ENCODE measurements at regions not wholly inside any gene's neighbourhood (a gene's known extent, or its start where the extent isn't known, plus 50 kb on each side); places are given as distances from the start of the nearest gene placed in this dataset.
"Not testable (repeated sequence)": the region's sequence is repeated elsewhere in the genome, so short reads cannot be mapped to it uniquely, and the experiment has no call there.

DNA sequence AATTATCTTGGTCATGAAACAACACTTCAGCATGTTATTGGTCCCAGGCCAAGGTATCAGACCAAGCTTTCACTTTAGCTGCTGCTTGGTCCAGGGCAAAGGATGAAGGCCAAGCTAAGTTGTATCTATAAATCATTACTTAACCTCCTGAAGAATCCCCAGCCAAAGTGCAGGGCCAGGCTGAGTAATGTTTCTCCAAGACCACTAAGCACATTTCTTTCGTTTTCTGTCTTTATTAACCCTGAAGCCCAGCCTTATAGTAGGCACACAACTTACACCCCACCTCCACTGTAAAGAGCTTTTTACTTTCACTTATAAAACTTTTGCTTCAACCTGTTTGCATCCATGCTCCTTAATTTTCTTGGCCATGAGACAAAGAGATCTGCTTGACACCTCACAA is 167.3 kb downstream of the RBMY1A1 start:
- intact Hi-C loops (cut with micrococcal nuclease); POLR2A ChIA-PET: not testable (repeated sequence)

DNA sequence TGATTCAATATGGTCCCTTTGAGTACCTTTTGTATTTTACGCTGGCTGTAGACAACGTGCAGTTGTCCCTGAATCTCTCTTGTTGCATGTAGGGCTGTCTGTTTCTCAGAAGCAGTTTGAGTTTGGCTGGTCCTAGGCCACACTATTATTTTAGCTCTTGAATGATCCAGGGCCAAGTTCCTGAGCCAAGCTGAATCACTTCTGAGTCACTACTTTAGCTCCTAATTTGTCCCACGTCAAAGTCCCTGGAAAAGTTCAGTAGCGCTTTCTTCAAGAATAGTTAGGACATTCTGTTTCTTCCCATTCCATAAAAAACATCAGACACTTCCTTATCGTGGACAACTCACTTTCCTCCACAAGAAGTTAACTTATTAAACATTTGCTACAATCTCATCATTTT is 168.2 kb downstream of the RBMY1A1 start:
- H3K4me3 Mint-ChIP-seq; DNase-seq; H3K36me3 Mint-ChIP-seq (ENCODE audit: low read depth); H3K9me3 Mint-ChIP-seq; CTCF ChIA-PET; H3K27me3 Mint-ChIP-seq; ATAC-seq; H3K27ac Mint-ChIP-seq; intact Hi-C loops (cut with micrococcal nuclease); H3K4me1 Mint-ChIP-seq (ENCODE audit: low read depth); POLR2A ChIA-PET: not testable (repeated sequence)

More for the DNA sequence above, 167.3 kb downstream of the RBMY1A1 start:
- H3K36me3 Mint-ChIP-seq (ENCODE audit: low read depth); ATAC-seq; DNase-seq; CTCF ChIA-PET; H3K27ac Mint-ChIP-seq; H3K9me3 Mint-ChIP-seq; H3K27me3 Mint-ChIP-seq; H3K4me1 Mint-ChIP-seq (ENCODE audit: low read depth); H3K4me3 Mint-ChIP-seq: not testable (repeated sequence)

DNA sequence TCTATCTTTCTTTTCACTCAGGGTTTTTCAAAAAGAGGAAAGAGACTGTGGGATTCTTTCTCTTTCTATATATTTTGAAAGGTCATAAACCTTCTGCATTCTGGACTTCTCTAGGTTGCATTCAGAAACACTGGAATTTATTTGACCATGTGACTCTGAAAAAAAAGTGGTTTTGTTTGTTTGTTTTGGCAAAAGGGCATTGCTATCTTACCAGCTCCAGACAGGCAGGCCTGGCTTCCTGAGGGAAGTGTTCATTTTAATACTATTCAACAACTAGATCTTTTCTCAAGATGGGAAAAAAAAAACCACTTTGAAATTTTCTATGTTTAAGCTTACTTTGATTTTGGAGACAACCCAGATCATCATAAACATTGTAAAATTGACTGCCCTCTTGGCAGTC is 170.6 kb downstream of the RBMY1A1 start:
- DNase-seq (no peak), ATAC-seq (no peak)
- Mint-ChIP-seq H3K27me3 (no peaks in the 10 kb centered on the region), H3K9me3 (no peaks in the 10 kb centered on the region), H3K36me3 (ENCODE audit: low read depth) (no peaks in the 10 kb centered on the region), H3K4me3 (no peak overlapping the region), H3K27ac (no peak overlapping the region), H3K4me1 (ENCODE audit: low read depth) (no peaks in the 10 kb centered on the region)
- TF ChIP-seq, protein P1, sequence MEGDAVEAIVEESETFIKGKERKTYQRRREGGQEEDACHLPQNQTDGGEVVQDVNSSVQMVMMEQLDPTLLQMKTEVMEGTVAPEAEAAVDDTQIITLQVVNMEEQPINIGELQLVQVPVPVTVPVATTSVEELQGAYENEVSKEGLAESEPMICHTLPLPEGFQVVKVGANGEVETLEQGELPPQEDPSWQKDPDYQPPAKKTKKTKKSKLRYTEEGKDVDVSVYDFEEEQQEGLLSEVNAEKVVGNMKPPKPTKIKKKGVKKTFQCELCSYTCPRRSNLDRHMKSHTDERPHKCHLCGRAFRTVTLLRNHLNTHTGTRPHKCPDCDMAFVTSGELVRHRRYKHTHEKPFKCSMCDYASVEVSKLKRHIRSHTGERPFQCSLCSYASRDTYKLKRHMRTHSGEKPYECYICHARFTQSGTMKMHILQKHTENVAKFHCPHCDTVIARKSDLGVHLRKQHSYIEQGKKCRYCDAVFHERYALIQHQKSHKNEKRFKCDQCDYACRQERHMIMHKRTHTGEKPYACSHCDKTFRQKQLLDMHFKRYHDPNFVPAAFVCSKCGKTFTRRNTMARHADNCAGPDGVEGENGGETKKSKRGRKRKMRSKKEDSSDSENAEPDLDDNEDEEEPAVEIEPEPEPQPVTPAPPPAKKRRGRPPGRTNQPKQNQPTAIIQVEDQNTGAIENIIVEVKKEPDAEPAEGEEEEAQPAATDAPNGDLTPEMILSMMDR (IDR thresholded peaks at IDR 0.05) = no peak
- intact Hi-C loops (cut with micrococcal nuclease) = no loop called here
- POLR2A ChIA-PET = no interaction called here
- CTCF ChIA-PET = no interaction called here

DNA sequence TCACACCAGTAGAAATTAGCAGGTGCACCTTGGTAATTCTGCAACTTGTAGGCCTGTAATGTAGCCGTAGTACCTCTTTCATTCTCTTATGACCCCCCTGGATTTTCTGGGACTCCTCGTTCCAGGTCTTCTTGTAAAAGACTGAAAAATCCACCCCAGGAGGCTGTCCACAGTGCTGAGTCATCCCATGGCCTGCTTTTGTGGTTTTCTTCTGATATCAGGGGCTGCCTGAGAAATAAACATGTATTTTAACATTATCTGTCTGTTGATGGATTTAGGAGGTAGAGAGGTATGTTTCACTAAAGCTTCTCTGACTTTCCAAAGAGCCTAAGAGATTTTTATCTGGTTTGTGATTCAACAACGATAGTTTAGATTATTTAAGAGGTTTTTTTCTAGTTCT is 171.9 kb downstream of the RBMY1A1 start:
- H3K9me3 Mint-ChIP-seq; H3K27me3 Mint-ChIP-seq; H3K4me1 Mint-ChIP-seq (ENCODE audit: low read depth); ATAC-seq; intact Hi-C loops (cut with micrococcal nuclease); CTCF ChIA-PET; POLR2A ChIA-PET; DNase-seq; H3K36me3 Mint-ChIP-seq (ENCODE audit: low read depth); H3K27ac Mint-ChIP-seq; H3K4me3 Mint-ChIP-seq: not testable (repeated sequence)

DNA sequence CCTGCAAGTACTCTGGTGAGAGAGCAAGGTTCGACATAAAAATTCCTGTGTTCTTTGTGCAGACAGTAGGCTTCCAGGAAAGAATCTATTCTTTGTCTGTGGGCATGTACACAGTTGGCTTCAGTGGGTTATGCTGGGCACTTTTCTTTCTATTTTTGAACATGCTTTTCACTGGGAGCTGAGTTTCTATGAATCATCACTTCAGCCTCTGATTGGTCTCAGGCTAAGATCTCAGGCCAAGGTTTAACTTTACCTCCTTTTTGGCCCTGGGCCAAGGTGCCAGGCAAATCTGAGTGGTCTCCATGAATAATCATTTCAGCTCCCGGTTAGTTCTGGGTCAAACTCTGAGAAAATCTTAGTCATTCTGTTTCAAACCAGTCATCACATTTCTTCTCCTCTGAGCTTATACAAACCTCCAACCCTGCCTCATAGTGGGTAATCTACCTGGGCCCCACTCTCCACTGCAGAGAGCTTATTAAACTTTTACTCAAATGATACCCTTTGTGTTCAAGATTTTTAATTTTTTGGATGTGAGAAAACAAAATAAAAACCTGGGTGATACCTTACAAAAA is 158.8 kb downstream of the RBMY1D start:
- H3K9me3 Mint-ChIP-seq; CTCF ChIA-PET; H3K27ac Mint-ChIP-seq; H3K4me1 Mint-ChIP-seq (ENCODE audit: low read depth); H3K36me3 Mint-ChIP-seq (ENCODE audit: low read depth); intact Hi-C loops (cut with micrococcal nuclease); H3K4me3 Mint-ChIP-seq; POLR2A ChIA-PET; DNase-seq; H3K27me3 Mint-ChIP-seq: not testable (repeated sequence)
- peak; percentile 20 for ATAC-seq

DNA sequence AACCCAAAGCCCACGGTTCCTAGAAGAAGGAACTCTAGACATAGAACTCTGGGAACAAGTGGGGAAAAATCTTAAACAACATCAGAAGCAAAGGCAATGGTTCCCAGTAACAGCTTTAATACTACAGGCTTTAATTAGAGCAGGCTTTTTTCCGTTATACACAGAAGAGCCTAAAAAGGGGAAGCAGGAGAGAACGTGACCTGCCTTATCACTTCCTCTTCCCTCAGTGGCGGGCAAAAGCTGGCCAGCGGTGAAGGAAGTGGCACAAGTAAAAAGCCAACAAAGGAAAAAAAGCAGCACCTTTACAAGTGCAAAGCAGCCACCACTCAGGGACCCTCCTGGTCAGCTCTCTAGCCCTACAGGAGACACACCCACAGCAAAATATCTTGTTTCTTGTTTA is 149.3 kb downstream of the RBMY1D start:
- H3K4me3 Mint-ChIP-seq; H3K36me3 Mint-ChIP-seq (ENCODE audit: low read depth); ATAC-seq; H3K4me1 Mint-ChIP-seq (ENCODE audit: low read depth); H3K27me3 Mint-ChIP-seq; CTCF ChIA-PET; DNase-seq; H3K9me3 Mint-ChIP-seq; intact Hi-C loops (cut with micrococcal nuclease); H3K27ac Mint-ChIP-seq; POLR2A ChIA-PET: not testable (repeated sequence)

DNA sequence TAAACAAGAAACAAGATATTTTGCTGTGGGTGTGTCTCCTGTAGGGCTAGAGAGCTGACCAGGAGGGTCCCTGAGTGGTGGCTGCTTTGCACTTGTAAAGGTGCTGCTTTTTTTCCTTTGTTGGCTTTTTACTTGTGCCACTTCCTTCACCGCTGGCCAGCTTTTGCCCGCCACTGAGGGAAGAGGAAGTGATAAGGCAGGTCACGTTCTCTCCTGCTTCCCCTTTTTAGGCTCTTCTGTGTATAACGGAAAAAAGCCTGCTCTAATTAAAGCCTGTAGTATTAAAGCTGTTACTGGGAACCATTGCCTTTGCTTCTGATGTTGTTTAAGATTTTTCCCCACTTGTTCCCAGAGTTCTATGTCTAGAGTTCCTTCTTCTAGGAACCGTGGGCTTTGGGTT is 134.1 kb downstream of the RBMY1D start:
- ATAC-seq; DNase-seq; POLR2A ChIA-PET; H3K9me3 Mint-ChIP-seq; H3K36me3 Mint-ChIP-seq (ENCODE audit: low read depth); CTCF ChIA-PET; H3K27me3 Mint-ChIP-seq; intact Hi-C loops (cut with micrococcal nuclease); H3K4me3 Mint-ChIP-seq; H3K27ac Mint-ChIP-seq; H3K4me1 Mint-ChIP-seq (ENCODE audit: low read depth): not testable (repeated sequence)

DNA sequence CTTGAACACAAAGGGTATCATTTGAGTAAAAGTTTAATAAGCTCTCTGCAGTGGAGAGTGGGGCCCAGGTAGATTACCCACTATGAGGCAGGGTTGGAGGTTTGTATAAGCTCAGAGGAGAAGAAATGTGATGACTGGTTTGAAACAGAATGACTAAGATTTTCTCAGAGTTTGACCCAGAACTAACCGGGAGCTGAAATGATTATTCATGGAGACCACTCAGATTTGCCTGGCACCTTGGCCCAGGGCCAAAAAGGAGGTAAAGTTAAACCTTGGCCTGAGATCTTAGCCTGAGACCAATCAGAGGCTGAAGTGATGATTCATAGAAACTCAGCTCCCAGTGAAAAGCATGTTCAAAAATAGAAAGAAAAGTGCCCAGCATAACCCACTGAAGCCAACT is 126.5 kb downstream of the RBMY1D start:
- H3K36me3 Mint-ChIP-seq (ENCODE audit: low read depth); H3K27ac Mint-ChIP-seq; H3K4me1 Mint-ChIP-seq (ENCODE audit: low read depth); H3K4me3 Mint-ChIP-seq; POLR2A ChIA-PET; CTCF ChIA-PET; intact Hi-C loops (cut with micrococcal nuclease); H3K9me3 Mint-ChIP-seq; DNase-seq; H3K27me3 Mint-ChIP-seq: not testable (repeated sequence)
- peak; percentile 34 for ATAC-seq

DNA sequence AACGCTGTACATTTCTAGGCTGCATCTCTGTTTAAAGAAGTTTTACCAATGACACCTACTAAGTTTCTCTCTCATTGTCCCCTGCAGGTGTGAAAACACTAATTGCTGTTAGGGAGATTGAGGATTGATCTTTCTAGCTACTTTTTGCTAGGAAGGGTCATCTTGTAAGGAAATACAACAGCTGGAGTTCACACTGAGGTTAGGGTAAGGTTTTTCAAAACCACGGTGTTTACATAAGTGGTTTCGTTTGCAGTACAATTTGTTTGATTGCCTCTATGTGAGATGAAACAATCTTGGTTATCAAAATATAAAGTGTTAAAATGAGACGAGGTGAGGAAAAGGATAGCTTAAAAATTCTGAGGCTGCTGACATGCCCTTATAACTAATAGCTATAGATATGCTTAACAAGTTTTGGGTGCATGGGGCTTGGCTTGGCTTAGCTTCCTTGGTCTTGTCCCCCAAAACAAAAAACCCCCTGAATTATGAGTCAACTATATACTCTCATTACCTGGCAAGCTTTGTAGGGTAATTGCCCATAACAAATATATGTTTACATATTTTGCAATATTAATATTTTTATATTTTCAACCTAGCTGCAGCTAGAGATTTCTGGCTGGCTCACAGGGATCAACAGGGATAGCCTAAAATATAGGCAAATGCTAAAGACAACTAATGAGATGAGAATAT is 112.0 kb downstream of the RBMY1D start:
- ATAC-seq; intact Hi-C loops (cut with micrococcal nuclease); H3K27ac Mint-ChIP-seq; H3K36me3 Mint-ChIP-seq (ENCODE audit: low read depth); H3K27me3 Mint-ChIP-seq; H3K9me3 Mint-ChIP-seq; CTCF ChIA-PET; H3K4me1 Mint-ChIP-seq (ENCODE audit: low read depth); POLR2A ChIA-PET; H3K4me3 Mint-ChIP-seq; DNase-seq: not testable (repeated sequence)
